Tibial nerve (tissue), 4 donors: ENCODE measurements at regions not wholly inside any gene's neighbourhood (a gene's known extent, or its start where the extent isn't known, plus 50 kb on each side); places are given as distances from the start of the nearest gene placed in this dataset.

Experiments used
- DNase-seq, 2 donors: peaks; one replicate each; pipeline ENCODE4 v3.0.0-alpha.2; 2019; ENCODE audit warnings: low spot score in 2 of 2
- H3K27ac ChIP-seq, 4 donors: fragments of 200-600 bp; sonication (generic) in 3 of 4; one replicate each; pipeline ENCODE4 v1.5.1; 2017 to 2019; ENCODE audit warnings: mild to moderate bottlenecking in 1 of 4
- H3K27me3 ChIP-seq, 2 donors: fragments of 200-600 bp; sonication (generic) in 1 of 2; one replicate each; pipeline versions ENCODE4 v1.5.1 to v1.6.0; 2017 to 2019
- H3K36me3 ChIP-seq, 3 donors: fragments of 200-600 bp; sonication (generic); one replicate each; pipeline ENCODE4 v1.5.1; 2018 to 2019
- H3K4me1 ChIP-seq, 4 donors: fragments of 200-600 bp; sonication (generic) in 3 of 4; one replicate each; pipeline ENCODE4 v1.5.1; 2017 to 2019
- H3K4me3 ChIP-seq, 4 donors: fragments of 200-600 bp; sonication (generic) in 3 of 4; one replicate each; pipeline ENCODE4 v1.5.1; 2017 to 2019; ENCODE audit warnings: mild to moderate bottlenecking in 1 of 4, moderate library complexity in 1 of 4
- H3K9me3 ChIP-seq, 4 donors: fragments of 200-600 bp; sonication (generic) in 3 of 4; one replicate each; pipeline ENCODE4 v1.5.1; 2017 to 2019
- EP300 ChIP-seq, 2 donors: sonication (generic); formaldehyde crosslinking; IDR thresholded peaks; one replicate each; pipeline ENCODE4 v1.6.1; 2017; ENCODE audit warnings: antibody characterized with exemption in 2 of 2, mild to moderate bottlenecking in 1 of 2
- POLR2A ChIP-seq, 2 donors: fragments of 450-650 bp; IDR thresholded peaks; one replicate each; pipeline ENCODE4 v1.6.1; 2017; ENCODE audit warnings: antibody characterized with exemption in 2 of 2, mild to moderate bottlenecking in 2 of 2, moderate library complexity in 2 of 2
- WGBS, 2 donors: methylation state at CpG; one replicate each; pipeline ENCODE4 v1.1.5; 2018; 5-methylcytosine and 5-hydroxymethylcytosine counted together
- TF ChIP-seq, protein P1 (sequence below), 5 experiments: fragments of 200-600 bp in 3 of 5; fragments of 450-650 bp in 2 of 5; sonication (generic) in 3 of 5; IDR thresholded peaks; one replicate each; pipeline ENCODE4 v1.5.1; 2016 to 2019; ENCODE audit warnings: antibody characterized with exemption in 5 of 5, mild to moderate bottlenecking in 3 of 5, moderate library complexity in 2 of 5

DNA sequence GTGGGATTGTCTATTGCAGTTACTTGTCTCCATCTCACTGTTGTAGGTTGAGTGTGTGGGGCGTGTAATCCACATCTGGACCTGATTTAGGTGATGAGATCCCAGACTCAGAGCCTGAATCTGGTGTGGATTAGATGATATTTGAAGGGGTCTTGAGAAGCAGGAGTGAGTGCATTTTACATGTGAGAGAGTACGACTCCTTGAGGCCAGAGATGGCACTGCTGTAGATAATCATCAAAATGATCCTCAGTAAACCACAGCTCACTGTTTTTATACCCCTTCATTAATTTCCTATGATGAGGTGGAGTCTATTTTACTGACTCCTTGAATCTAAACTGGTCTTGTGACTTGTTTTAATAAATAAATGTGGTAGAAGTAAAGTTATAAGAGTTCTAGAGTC, 732.5 kb downstream of the KCNJ2 start:
- TF ChIP-seq POLR2A (IDR thresholded peaks at IDR 0.05) (no peak), EP300 (IDR thresholded peaks at IDR 0.05) (no peak)
- TF ChIP-seq, protein P1, sequence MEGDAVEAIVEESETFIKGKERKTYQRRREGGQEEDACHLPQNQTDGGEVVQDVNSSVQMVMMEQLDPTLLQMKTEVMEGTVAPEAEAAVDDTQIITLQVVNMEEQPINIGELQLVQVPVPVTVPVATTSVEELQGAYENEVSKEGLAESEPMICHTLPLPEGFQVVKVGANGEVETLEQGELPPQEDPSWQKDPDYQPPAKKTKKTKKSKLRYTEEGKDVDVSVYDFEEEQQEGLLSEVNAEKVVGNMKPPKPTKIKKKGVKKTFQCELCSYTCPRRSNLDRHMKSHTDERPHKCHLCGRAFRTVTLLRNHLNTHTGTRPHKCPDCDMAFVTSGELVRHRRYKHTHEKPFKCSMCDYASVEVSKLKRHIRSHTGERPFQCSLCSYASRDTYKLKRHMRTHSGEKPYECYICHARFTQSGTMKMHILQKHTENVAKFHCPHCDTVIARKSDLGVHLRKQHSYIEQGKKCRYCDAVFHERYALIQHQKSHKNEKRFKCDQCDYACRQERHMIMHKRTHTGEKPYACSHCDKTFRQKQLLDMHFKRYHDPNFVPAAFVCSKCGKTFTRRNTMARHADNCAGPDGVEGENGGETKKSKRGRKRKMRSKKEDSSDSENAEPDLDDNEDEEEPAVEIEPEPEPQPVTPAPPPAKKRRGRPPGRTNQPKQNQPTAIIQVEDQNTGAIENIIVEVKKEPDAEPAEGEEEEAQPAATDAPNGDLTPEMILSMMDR (IDR thresholded peaks at IDR 0.05): no peak
- no peaks in the 10 kb centered on the region for H3K4me1 ChIP-seq
- no peaks in the 10 kb centered on the region for H3K36me3 ChIP-seq
- H3K4me3 ChIP-seq: no peak overlapping the region
- peaks cover 0 to 11% (median 0%) of the 10 kb centered on the region in 4 donors for H3K9me3 ChIP-seq
- DNase-seq: no peak
- H3K27ac ChIP-seq: no peak overlapping the region
- H3K27me3 ChIP-seq: no peaks in the 10 kb centered on the region
- WGBS, 2 donors: 66 to 73% methylated on average over 2 of the region's 2 CpGs

DNA sequence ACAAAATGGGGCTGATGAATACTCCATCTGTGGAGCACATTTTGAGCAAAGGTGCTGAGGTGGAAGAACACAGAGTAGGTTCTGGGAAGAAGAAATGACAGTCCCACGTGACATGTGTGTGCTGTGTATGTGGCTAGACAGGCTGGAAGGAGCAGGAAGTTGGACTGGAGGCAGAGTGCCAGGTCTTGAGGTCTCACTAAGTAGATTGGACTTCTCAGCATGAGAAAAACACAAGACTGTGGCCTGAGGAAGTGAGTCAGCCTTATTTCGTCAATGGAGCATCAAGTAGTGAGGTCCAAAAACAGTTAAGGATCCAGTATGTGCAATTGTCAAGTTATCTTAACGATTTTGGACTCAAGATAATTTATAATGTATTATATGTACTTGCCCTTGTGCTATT, 736.5 kb downstream of the KCNJ2 start:
- Histone ChIP-seq H3K4me1 (no peaks in the 10 kb centered on the region), H3K9me3 (peaks cover 0 to 11% (median 0%) of the 10 kb centered on the region in 4 donors), H3K4me3 (no peak overlapping the region), H3K27me3 (no peaks in the 10 kb centered on the region), H3K36me3 (no peaks in the 10 kb centered on the region), H3K27ac (no peak overlapping the region)
- TF ChIP-seq, protein P1 (IDR thresholded peaks at IDR 0.05): no peak
- TF ChIP-seq POLR2A (IDR thresholded peaks at IDR 0.05) (no peak), EP300 (IDR thresholded peaks at IDR 0.05) (no peak)
- 54 to 63% methylated on average over 3 of the region's 3 CpGs for WGBS, 2 donors
- DNase-seq: peak in 1 of 2 donors; percentile 8

DNA sequence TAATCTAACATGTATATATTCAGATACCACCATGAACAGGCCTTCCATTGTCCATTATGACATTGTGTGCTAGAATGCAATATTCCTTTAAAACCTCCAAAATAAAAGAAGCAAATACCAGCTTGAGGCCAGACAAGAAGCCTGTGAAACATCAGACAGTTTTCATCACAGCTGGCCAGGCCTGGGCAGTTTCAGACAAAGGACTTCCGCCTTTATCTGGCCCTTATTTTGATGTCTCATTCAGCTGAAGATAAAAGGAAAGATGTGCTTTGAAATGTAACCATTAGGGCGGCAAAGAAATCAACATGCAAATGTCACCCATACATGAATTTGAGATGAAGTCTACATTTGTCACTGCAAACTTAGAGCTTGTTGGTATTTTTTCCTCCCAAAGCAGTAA, 737.5 kb downstream of the KCNJ2 start:
- Histone ChIP-seq H3K36me3 (no peaks in the 10 kb centered on the region), H3K4me1 (no peaks in the 10 kb centered on the region), H3K9me3 (peaks cover 0 to 12% (median 0%) of the 10 kb centered on the region in 4 donors), H3K4me3 (no peak overlapping the region), H3K27me3 (no peaks in the 10 kb centered on the region), H3K27ac (no peak overlapping the region)
- TF ChIP-seq, protein P1 (IDR thresholded peaks at IDR 0.05): no peak
- TF ChIP-seq POLR2A (IDR thresholded peaks at IDR 0.05) (no peak), EP300 (IDR thresholded peaks at IDR 0.05) (no peak)
- no peak for DNase-seq
- WGBS, 2 donors: 42 to 49% methylated on average over 2 of the region's 2 CpGs

DNA sequence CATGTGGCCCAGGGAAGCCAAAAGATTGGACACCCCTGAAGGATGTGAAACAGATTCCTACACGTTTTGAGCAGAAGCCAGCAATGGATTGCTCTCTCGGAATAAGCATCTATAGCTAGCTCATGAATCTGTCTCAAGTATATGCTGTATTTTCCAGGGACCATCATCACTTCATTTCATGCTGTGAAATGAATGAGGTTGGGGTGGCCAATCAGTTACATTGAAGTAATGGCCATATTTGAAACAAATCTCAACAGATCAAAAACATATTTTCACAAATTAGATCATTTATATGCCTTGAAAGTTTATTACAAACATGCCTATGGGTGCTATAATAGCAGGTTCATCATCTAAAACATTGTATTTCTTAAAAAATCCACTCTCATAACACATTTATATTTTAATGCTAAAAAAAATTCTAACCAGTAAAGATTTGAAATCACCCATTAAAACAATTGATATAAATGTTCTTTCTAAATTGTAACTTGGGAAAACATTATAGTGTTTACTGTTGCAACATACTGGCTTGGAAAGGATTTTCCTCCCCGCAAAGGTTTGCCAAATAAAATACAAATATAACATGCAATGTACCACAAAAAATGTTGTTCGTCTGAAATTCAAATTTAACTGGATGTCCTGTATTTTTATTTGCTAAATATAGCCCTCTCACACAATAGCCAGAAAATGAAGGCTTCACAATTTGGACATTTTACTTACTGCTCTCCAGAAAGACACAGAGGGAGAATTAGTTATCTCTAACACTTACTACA, 743.6 kb downstream of the KCNJ2 start:
- no peaks in the 10 kb centered on the region for H3K36me3 ChIP-seq
- H3K9me3 ChIP-seq: peaks cover 0 to 28% (median 2%) of the 10 kb centered on the region in 4 donors
- 31 to 35% methylated on average over 4 of the region's 4 CpGs for WGBS, 2 donors
- DNase-seq: no peak
- no peaks in the 10 kb centered on the region for H3K4me1 ChIP-seq
- H3K27me3 ChIP-seq: no peaks in the 10 kb centered on the region
- H3K27ac ChIP-seq: no peak overlapping the region
- TF ChIP-seq POLR2A (IDR thresholded peaks at IDR 0.05): no peak
- TF ChIP-seq, protein P1 (IDR thresholded peaks at IDR 0.05): no peak
- no peak overlapping the region for H3K4me3 ChIP-seq

DNA sequence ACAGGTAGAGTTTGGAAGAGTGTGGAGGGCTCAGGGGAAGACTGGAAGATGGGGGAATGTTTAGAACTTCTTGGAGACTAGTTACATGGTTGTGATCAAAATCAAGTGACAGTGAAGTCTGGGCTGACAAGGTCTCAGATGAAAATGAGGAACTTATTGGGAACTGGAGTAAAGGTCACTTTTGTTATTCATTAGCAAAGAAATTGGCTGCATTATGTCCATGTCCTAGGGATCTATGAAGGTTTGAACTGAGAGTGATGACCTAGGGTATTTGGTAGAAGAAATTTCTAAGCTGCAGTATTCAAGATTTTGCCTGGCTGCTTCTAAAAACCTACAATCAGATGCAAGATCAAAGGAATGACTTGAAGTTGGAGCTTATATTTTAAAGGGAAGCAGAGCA, 747.1 kb downstream of the KCNJ2 start:
- Histone ChIP-seq H3K27me3 (no peaks in the 10 kb centered on the region), H3K9me3 (peaks cover 0 to 39% (median 2%) of the 10 kb centered on the region in 4 donors), H3K4me1 (no peaks in the 10 kb centered on the region), H3K4me3 (no peak overlapping the region), H3K27ac (no peak overlapping the region), H3K36me3 (no peaks in the 10 kb centered on the region)
- DNase-seq: no peak
- no peak for TF ChIP-seq POLR2A (IDR thresholded peaks at IDR 0.05)
- TF ChIP-seq, protein P1 (IDR thresholded peaks at IDR 0.05): no peak
- TF ChIP-seq EP300 (IDR thresholded peaks at IDR 0.05): no peak
